Activated T-cell treated with anti-CD3 and anti-CD28 coated beads, Interleukin-2, amount 50 U/mL, for 4 hours (primary cell): ENCODE measurements at regions not wholly inside any gene's neighbourhood (a gene's known extent, or its start where the extent isn't known, plus 50 kb on each side); places are given as distances from the start of the nearest gene placed in this dataset.

Source experiments
- ATAC-seq, 2 donors: fragments of 200-7000 bp; cut with Tn5 transposase; one replicate each; pipeline ENCODE4 v1.10.0; 2021
- DNase-seq: peaks from one replicate; pipeline ENCODE4 v3.0.0-alpha.2; 2020
- H3K27me3 Mint-ChIP-seq: one replicate; pipeline ENCODE4 v1.8.0; 2021; ENCODE audit warnings: low read depth, mixed read lengths
- H3K36me3 Mint-ChIP-seq: one replicate; pipeline ENCODE4 v1.8.0; 2022; ENCODE audit warnings: mixed read lengths; ENCODE audit not compliant: insufficient read depth
- H3K4me1 Mint-ChIP-seq: one replicate; pipeline ENCODE4 v1.8.0; 2021; ENCODE audit warnings: low read depth, mixed read lengths
- H3K4me3 Mint-ChIP-seq: one replicate; pipeline ENCODE4 v1.8.0; 2021; ENCODE audit warnings: mild to moderate bottlenecking, moderate library complexity, mixed read lengths
- H3K9me3 Mint-ChIP-seq: one replicate; pipeline ENCODE4 v1.8.0; 2021; ENCODE audit warnings: mixed read lengths

DNA sequence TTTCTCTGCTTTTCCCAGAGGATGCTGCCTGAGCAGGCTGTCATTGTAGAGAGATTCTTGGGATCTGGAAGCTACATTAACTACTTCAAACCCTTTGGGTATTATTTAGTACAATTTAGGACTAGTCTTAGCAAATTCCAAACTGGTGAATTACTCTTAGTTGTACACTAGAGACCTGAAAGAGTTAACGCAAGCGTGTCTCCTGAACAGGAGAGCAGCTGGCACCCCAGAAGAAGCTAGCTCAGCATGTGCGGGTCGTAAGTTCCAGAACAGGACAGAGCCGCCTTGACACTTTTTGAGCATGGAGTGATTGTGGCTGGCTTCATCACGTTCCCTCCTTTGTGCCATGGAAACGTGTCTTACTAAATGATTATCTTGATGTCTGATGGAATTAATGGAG lies 495.7 kb upstream of the TPK1 start:
- DNase-seq (no peak), ATAC-seq (no peak)
- Mint-ChIP-seq H3K9me3 (peaks cover 9% of the 10 kb centered on the region), H3K4me3 (no peak overlapping the region), H3K27me3 (no peaks in the 10 kb centered on the region), H3K36me3 (no peaks in the 10 kb centered on the region), H3K4me1 (no peaks in the 10 kb centered on the region)

- no peak for ATAC-seq
- Mint-ChIP-seq H3K4me1 (no peaks in the 10 kb centered on the region), H3K9me3 (peaks cover 6% of the 10 kb centered on the region), H3K4me3 (no peak overlapping the region), H3K36me3 (no peaks in the 10 kb centered on the region), H3K27me3 (no peaks in the 10 kb centered on the region)
- DNase-seq = no peak
Measured at GRCh38 chr7:145331076-145331475, 495.2 kb upstream of the TPK1 start.

- H3K36me3 Mint-ChIP-seq = no peaks in the 10 kb centered on the region
- no peaks in the 10 kb centered on the region for H3K4me1 Mint-ChIP-seq
- DNase-seq (no peak), ATAC-seq (no peak)
- H3K9me3 Mint-ChIP-seq = peaks cover 7% of the 10 kb centered on the region
- no peaks in the 10 kb centered on the region for H3K27me3 Mint-ChIP-seq
- no peak overlapping the region for H3K4me3 Mint-ChIP-seq
Measured at GRCh38 chr7:145327646-145328045, 491.8 kb upstream of the TPK1 start.

DNA sequence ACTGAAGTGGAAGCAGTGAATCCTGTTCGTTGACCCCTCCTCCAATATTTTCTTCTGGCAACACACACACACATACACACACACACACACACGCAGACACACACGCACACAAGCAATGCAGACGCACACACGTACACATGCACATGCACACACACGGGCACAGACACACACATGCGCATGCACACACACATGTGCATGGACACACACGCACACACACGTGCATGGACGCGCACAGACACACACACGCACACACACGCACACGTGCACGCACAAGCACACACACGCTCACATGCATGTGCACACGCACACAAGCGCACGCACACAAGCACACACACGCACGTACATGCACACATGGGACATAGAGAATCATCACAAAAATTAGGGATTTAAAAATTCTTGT lies 488.2 kb upstream of the TPK1 start:
- no peak overlapping the region for H3K4me3 Mint-ChIP-seq
- peaks cover 4% of the 10 kb centered on the region for H3K9me3 Mint-ChIP-seq
- ATAC-seq (no peak), DNase-seq (no peak)
- H3K27me3 Mint-ChIP-seq = no peaks in the 10 kb centered on the region
- no peaks in the 10 kb centered on the region for H3K4me1 Mint-ChIP-seq
- no peaks in the 10 kb centered on the region for H3K36me3 Mint-ChIP-seq

DNA sequence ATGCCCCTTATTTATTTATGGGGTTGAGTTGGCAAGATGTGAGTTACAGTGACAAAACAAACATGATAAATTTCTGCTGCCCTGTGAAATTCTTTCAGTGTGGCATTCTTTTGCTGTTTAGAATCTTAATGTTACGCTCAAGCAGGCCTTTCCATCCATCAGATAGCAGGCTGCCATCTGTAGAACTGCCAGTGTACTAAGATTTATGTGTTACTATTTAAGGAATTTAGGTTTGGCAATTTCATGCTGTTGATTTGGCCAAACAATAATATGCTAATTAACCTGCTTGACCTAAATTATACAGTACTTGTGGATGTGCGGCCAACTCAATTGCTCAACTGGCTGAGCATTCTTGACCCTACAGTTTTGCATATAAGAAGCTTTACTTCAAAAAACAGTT lies 477.7 kb upstream of the TPK1 start:
- H3K9me3 Mint-ChIP-seq = no peaks in the 10 kb centered on the region
- no peaks in the 10 kb centered on the region for H3K4me1 Mint-ChIP-seq
- ATAC-seq (no peak), DNase-seq (no peak)
- no peaks in the 10 kb centered on the region for H3K27me3 Mint-ChIP-seq
- no peaks in the 10 kb centered on the region for H3K36me3 Mint-ChIP-seq
- H3K4me3 Mint-ChIP-seq = no peak overlapping the region

GRCh38 chr7:145293754-145294153 lies 457.9 kb upstream of the TPK1 start:
- ATAC-seq (no peak), DNase-seq (no peak)
- Mint-ChIP-seq H3K9me3 (no peaks in the 10 kb centered on the region), H3K4me3 (no peak overlapping the region), H3K27me3 (no peaks in the 10 kb centered on the region), H3K36me3 (no peaks in the 10 kb centered on the region), H3K4me1 (no peaks in the 10 kb centered on the region)

- Mint-ChIP-seq H3K9me3 (no peaks in the 10 kb centered on the region), H3K27me3 (no peaks in the 10 kb centered on the region), H3K36me3 (no peaks in the 10 kb centered on the region), H3K4me1 (no peaks in the 10 kb centered on the region), H3K4me3 (no peak overlapping the region)
- ATAC-seq (no peak), DNase-seq (no peak)
Measured at GRCh38 chr7:145293228-145293701, 457.4 kb upstream of the TPK1 start.

GRCh38 chr7:145289384-145289783 lies 453.5 kb upstream of the TPK1 start:
- H3K27me3 Mint-ChIP-seq = no peaks in the 10 kb centered on the region
- ATAC-seq (no peak), DNase-seq (no peak)
- H3K4me3 Mint-ChIP-seq = no peak overlapping the region
- H3K4me1 Mint-ChIP-seq = no peaks in the 10 kb centered on the region
- H3K9me3 Mint-ChIP-seq = peaks cover 3% of the 10 kb centered on the region
- no peaks in the 10 kb centered on the region for H3K36me3 Mint-ChIP-seq

DNA sequence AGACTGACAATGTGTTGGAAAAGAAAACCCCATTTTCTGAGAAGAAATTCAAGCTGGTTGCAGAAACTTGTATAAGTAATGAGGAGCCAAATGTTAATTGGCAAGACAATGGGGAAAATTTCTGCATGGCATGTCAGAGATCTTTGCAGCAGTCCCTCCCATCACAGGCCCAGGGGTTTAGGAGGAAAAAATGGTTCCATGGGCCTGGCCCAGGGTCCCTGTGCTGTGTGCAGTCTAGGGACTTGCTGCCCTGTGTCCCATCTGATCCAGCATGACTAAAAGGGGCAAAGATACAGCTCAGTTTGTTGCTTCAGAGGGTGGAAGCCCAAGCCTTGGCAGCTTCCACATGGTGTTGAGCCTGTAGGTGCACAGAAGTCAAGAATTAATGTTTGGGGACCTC lies 440.3 kb upstream of the TPK1 start:
- H3K4me3 Mint-ChIP-seq = no peak overlapping the region
- no peaks in the 10 kb centered on the region for H3K4me1 Mint-ChIP-seq
- H3K9me3 Mint-ChIP-seq = peaks cover 22% of the 10 kb centered on the region
- no peaks in the 10 kb centered on the region for H3K36me3 Mint-ChIP-seq
- ATAC-seq (no peak), DNase-seq (no peak)
- no peaks in the 10 kb centered on the region for H3K27me3 Mint-ChIP-seq

GRCh38 chr7:145269418-145270161 lies 433.7 kb upstream of the TPK1 start:
- Mint-ChIP-seq H3K4me1 (no peaks in the 10 kb centered on the region), H3K27me3 (no peaks in the 10 kb centered on the region), H3K9me3 (peaks cover 6% of the 10 kb centered on the region), H3K4me3 (no peak overlapping the region), H3K36me3 (no peaks in the 10 kb centered on the region)
- ATAC-seq = no peak
- DNase-seq = no peak

- no peak for ATAC-seq
- no peaks in the 10 kb centered on the region for H3K27me3 Mint-ChIP-seq
- no peak overlapping the region for H3K4me3 Mint-ChIP-seq
- no peak for DNase-seq
- H3K4me1 Mint-ChIP-seq = no peaks in the 10 kb centered on the region
- H3K9me3 Mint-ChIP-seq = peaks cover 3% of the 10 kb centered on the region
- no peaks in the 10 kb centered on the region for H3K36me3 Mint-ChIP-seq
Measured at GRCh38 chr7:145265180-145265579, 429.3 kb upstream of the TPK1 start.

GRCh38 chr7:145263886-145264285 lies 428.0 kb upstream of the TPK1 start:
- Mint-ChIP-seq H3K36me3 (no peaks in the 10 kb centered on the region), H3K27me3 (no peaks in the 10 kb centered on the region), H3K4me3 (no peak overlapping the region), H3K4me1 (no peaks in the 10 kb centered on the region), H3K9me3 (peaks cover 9% of the 10 kb centered on the region)
- no peak for ATAC-seq
- no peak for DNase-seq

DNA sequence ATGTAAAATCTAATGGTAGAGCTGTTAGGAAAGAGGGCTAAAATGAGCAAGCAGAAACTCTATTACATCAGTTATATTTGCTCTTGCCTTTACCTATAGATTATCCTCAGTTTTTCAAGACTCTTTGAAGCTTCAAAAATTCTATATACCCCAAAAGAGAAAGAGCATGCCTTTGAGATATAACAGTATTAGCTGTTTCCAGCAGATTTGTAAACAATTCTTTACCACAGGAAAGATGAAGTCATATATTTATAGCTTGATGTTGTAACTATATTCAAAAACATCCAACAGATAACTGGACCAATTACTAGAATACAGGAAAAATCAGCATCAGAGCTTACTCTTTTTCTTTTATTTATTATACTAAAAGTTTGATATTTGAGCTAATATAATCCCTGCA lies 416.2 kb upstream of the TPK1 start:
- Mint-ChIP-seq H3K9me3 (peaks cover 4% of the 10 kb centered on the region), H3K36me3 (no peaks in the 10 kb centered on the region), H3K27me3 (no peaks in the 10 kb centered on the region), H3K4me1 (no peaks in the 10 kb centered on the region), H3K4me3 (no peak overlapping the region)
- DNase-seq = no peak
- ATAC-seq = no peak

DNA sequence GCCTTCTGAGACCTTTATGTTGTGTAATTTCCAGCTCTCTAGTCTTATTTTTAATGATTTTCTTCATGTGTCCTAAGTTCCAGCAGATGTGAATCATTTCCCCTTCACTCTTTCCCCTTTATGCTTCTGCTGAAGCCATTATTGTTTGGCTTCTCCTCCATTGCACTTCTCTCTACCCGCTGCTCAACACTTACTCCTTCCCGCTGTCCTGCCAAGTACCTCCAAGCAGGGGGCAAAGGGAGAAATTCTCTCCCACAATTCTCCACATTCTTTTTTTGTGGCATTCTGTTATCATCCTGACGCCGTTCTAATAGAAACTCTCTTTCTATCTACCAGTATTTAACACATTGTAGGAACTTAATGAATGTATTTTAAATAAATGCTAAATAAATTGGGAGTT lies 388.9 kb upstream of the TPK1 start:
- Mint-ChIP-seq H3K9me3 (peaks cover 6% of the 10 kb centered on the region), H3K36me3 (no peaks in the 10 kb centered on the region), H3K4me1 (no peaks in the 10 kb centered on the region), H3K27me3 (no peaks in the 10 kb centered on the region), H3K4me3 (no peak overlapping the region)
- DNase-seq (no peak), ATAC-seq (no peak)

GRCh38 chr7:145219461-145219860 lies 383.6 kb upstream of the TPK1 start:
- Mint-ChIP-seq H3K36me3 (no peaks in the 10 kb centered on the region), H3K4me1 (no peaks in the 10 kb centered on the region), H3K4me3 (no peak overlapping the region), H3K9me3 (peaks cover 6% of the 10 kb centered on the region), H3K27me3 (no peaks in the 10 kb centered on the region)
- no peak for DNase-seq
- ATAC-seq = no peak
